K562 (cell line): ENCODE measurements at regions not wholly inside any gene's neighbourhood (a gene's known extent, or its start where the extent isn't known, plus 50 kb on each side); places are given as distances from the start of the nearest gene placed in this dataset.

Experiments used
- ATAC-seq: fragments of 200-7000 bp; cut with Tn5 transposase; 3 replicates; pipeline ENCODE4 v1.9.1; 2020; ENCODE audit warnings: moderate library complexity
- BruUV-seq: library from RNA; stranded (reverse); fragments of 400-500 nt; replicated peaks from 2 replicates; lab custom pipeline; 2021; lab: Mats Ljungman, UMichigan
- CTCF ChIA-PET: fragments of 300-600 bp; formaldehyde crosslinking; extraction: SDS; loops from one replicate; lab custom pipeline; 2021; ENCODE audit warnings: low intra/inter-chr PET ratio; lab: Yijun Ruan, JAX
- POLR2A ChIA-PET: fragments of 300-600, 350-650 bp; sonication (Branson Sonifier 250); formaldehyde crosslinking; extraction: SDS; loops from one replicate; lab custom pipeline; 2021; ENCODE audit warnings: antibody characterized with exemption, inconsistent platforms; lab: Yijun Ruan, JAX
- DNase-seq, 4 experiments: peaks; one replicate each; pipeline versions ENCODE4 v3.0.0 to v3.0.0-alpha.2; 2011 to 2018; ENCODE audit warnings: low spot score in 3 of 4, mixed read lengths in 3 of 4; ENCODE audit errors: extremely low read depth in 1 of 4
- FAIRE-seq: peaks from 2 replicates; lab custom pipeline; 2011; peaks lifted over from hg19 to GRCh38; lab: Jason Lieb, UNC
- H2AFZ ChIP-seq: 2 replicates; pipeline ENCODE4 v1.6.0; 2011; ENCODE audit warnings: low read depth, low read length, control low read depth, inconsistent platforms
- H3K27ac ChIP-seq: fragments of 200-600 bp; 3 replicates; pipeline ENCODE4 v1.8.0; 2011; ENCODE audit warnings: low read depth, mild to moderate bottlenecking, control low read depth, inconsistent platforms, low read length, moderate library complexity, mixed read lengths; ENCODE audit errors: extremely low read depth
- H3K27me3 ChIP-seq, 2 experiments: fragments of 300-600 bp in 1 of 2; 2 replicates in 1 of 2; 3 replicates in 1 of 2; pipeline versions ENCODE4 v1.6.0 to v1.8.0; 2011; ENCODE audit warnings: inconsistent platforms in 2 of 2, low read length in 2 of 2, mild to moderate bottlenecking in 1 of 2, mixed read lengths in 1 of 2, moderate library complexity in 1 of 2; ENCODE audit not compliant: control insufficient read depth in 2 of 2, insufficient read depth in 2 of 2
- H3K36me3 ChIP-seq: fragments of 300-600 bp; 3 replicates; pipeline ENCODE4 v1.8.0; 2011; ENCODE audit warnings: mild to moderate bottlenecking, low read length, inconsistent platforms; ENCODE audit not compliant: control insufficient read depth, insufficient read depth
- H3K4me1 ChIP-seq, 2 experiments: fragments of 200-600 bp in 1 of 2; replicated peaks in 1 of 2; 2 replicates in 1 of 2; 3 replicates in 1 of 2; pipeline versions ENCODE4 v1.5.1 to v1.8.0; 2011; ENCODE audit warnings: inconsistent platforms in 2 of 2, low read length in 2 of 2, mild to moderate bottlenecking in 1 of 2, mixed read lengths in 1 of 2, moderate library complexity in 1 of 2; ENCODE audit not compliant: control insufficient read depth in 2 of 2, insufficient read depth in 2 of 2
- H3K4me2 ChIP-seq: 2 replicates; pipeline ENCODE4 v1.6.1; 2011; ENCODE audit warnings: low read length, control low read depth, inconsistent platforms, mixed read lengths; ENCODE audit not compliant: insufficient read depth
- H3K4me3 ChIP-seq: fragments of 200-600 bp; sonication (generic), shearing (Covaris generic); 2 replicates; pipeline ENCODE4 v1.5.1; 2016; ENCODE audit warnings: control low read depth, inconsistent platforms
- H3K79me2 ChIP-seq: fragments of 200-600 bp; 3 replicates; pipeline ENCODE4 v1.8.0; 2011; ENCODE audit warnings: low read length, inconsistent platforms; ENCODE audit not compliant: control insufficient read depth, insufficient read depth
- H3K9ac ChIP-seq, 2 experiments: 2 replicates each; pipeline versions ENCODE4 v1.6.0 to v1.6.1; 2011; ENCODE audit warnings: low read depth in 2 of 2, low read length in 2 of 2, control low read depth in 1 of 2, inconsistent platforms in 1 of 2, mild to moderate bottlenecking in 1 of 2, mixed read lengths in 1 of 2; ENCODE audit not compliant: insufficient read depth in 1 of 2
- H3K9me1 ChIP-seq: one replicate; pipeline ENCODE4 v1.6.0; 2011; ENCODE audit warnings: inconsistent platforms, mild to moderate bottlenecking, low read length, moderate library complexity; ENCODE audit not compliant: control insufficient read depth, insufficient read depth
- H3K9me3 ChIP-seq: replicated peaks from 2 replicates; pipeline ENCODE4 v1.5.1; 2011; ENCODE audit warnings: low read depth, low read length, inconsistent platforms; ENCODE audit not compliant: control insufficient read depth, insufficient read depth
- H4K20me1 ChIP-seq: replicated peaks from 2 replicates; pipeline ENCODE4 v1.6.1; 2011; ENCODE audit warnings: low read length, inconsistent platforms, mixed read lengths; ENCODE audit not compliant: control insufficient read depth, insufficient read depth
- ASH1L ChIP-seq: fragments of 450-650 bp; IDR thresholded peaks from 2 replicates; pipeline ENCODE4 v1.6.1; 2018; ENCODE audit warnings: borderline replicate concordance, mild to moderate bottlenecking, low read depth; ENCODE audit not compliant: partially characterized antibody
- EWSR1 ChIP-seq: fragments of 450-650 bp; IDR thresholded peaks from 2 replicates; pipeline ENCODE4 v1.6.1; 2018; ENCODE audit warnings: borderline replicate concordance, mild to moderate bottlenecking, low read depth, moderate library complexity; ENCODE audit not compliant: partially characterized antibody
- KLF10 ChIP-seq: fragments of 250-450 bp; sonication (Bioruptor Pico); IDR thresholded peaks from 2 replicates; pipeline ENCODE4 v1.6.1; 2021; ENCODE audit warnings: matching md5 sums
- NR1H2 ChIP-seq: sonication (generic); formaldehyde crosslinking; IDR thresholded peaks from 2 replicates; pipeline ENCODE4 v1.4.0; 2020; ENCODE audit warnings: mild to moderate bottlenecking, missing genetic modification reagents
- PTTG1 ChIP-seq: fragments of 450-650 bp; IDR thresholded peaks from 2 replicates; pipeline ENCODE4 v1.6.1; 2016; ENCODE audit warnings: low read depth, mild to moderate bottlenecking, missing genetic modification characterization, missing compliant biosample characterization
- SLC30A9 ChIP-seq: fragments of 250-450 bp; sonication (Bioruptor Pico); IDR thresholded peaks from 2 replicates; pipeline ENCODE4 v1.8.0; 2022; ENCODE audit warnings: mild to moderate bottlenecking, moderate library complexity
- ZBTB40 ChIP-seq, 2 experiments: fragments of 450-650 bp in 1 of 2; sonication (generic) in 1 of 2; formaldehyde crosslinking in 1 of 2; IDR thresholded peaks; 2 replicates each; pipeline versions ENCODE4 v1.7.1 to v1.9.0; 2016 to 2022; ENCODE audit warnings: inconsistent platforms in 1 of 2, mild to moderate bottlenecking in 1 of 2, missing genetic modification reagents in 1 of 2
- ZNF384 ChIP-seq: IDR thresholded peaks from 2 replicates; pipeline ENCODE4 v1.6.1; 2012; ENCODE audit warnings: low read depth, low read length, improper control_type of control experiment
- ZNF507 ChIP-seq: conservative IDR thresholded peaks from 2 replicates; pipeline ENCODE4 v1.6.1; 2017; ENCODE audit warnings: missing genetic modification characterization, missing compliant biosample characterization
- ZNF668 ChIP-seq: fragments of 250-450 bp; sonication (Bioruptor Pico); IDR thresholded peaks from 2 replicates; pipeline ENCODE4 v1.8.0; 2022; ENCODE audit warnings: mild to moderate bottlenecking, inconsistent platforms
- WGBS: fragments of 100-300 bp; shearing (Covaris generic); methylation state at CpG from one replicate; pipeline ENCODE4 v1.1.6; 2016; ENCODE audit warnings: low coverage, mixed read lengths; ENCODE audit not compliant: insufficient coverage; ENCODE audit errors: missing lambda C conversion rate; 5-methylcytosine and 5-hydroxymethylcytosine counted together
- in situ Hi-C: fragments of 300-500 bp; cut with MboI; formaldehyde crosslinking; loops from 4 replicates; pipeline ENCODE4 v1.15.0; 2018; ENCODE audit warnings: inconsistent platforms, mixed read lengths
- intact Hi-C: fragments of 100-400 bp; cut with micrococcal nuclease; formaldehyde crosslinking; loops from 2 replicates; pipeline ENCODE4 v1.14.2; 2022
- TF ChIP-seq, protein P1 (sequence below): fragments of 450-650 bp; formaldehyde crosslinking; IDR thresholded peaks from 2 replicates; pipeline ENCODE4 v1.4.0; 2020; ENCODE audit warnings: mild to moderate bottlenecking, mixed read lengths

- WGBS, result 0% methylated on average over 4 of the region's 4 CpGs
- in situ Hi-C loops, result loop anchor here (25.0 kb wide), 1 partner anchor 808 kb away; no protein-coding TSS in a partner anchor
Observed at GRCh38 chr4:146104541-146104940, 71.0 kb upstream of the LSM6 start.

More at GRCh38 chr4:146104541-146104940, 71.0 kb upstream of the LSM6 start:
- BruUV-seq, result no TSS peak
- no peaks in the 10 kb centered on the region for H3K36me3 ChIP-seq
- no peak overlapping the region for H2AFZ ChIP-seq
- H4K20me1 ChIP-seq, result no peaks in the 10 kb centered on the region
- ATAC-seq (no peak), FAIRE-seq (no peak), DNase-seq (no peak)
- no peaks in the 10 kb centered on the region for H3K4me1 ChIP-seq
- H3K9me1 ChIP-seq, result no peaks in the 10 kb centered on the region
- no peaks in the 10 kb centered on the region for H3K9me3 ChIP-seq
- H3K9ac ChIP-seq, result no peak overlapping the region
- ChIA-PET CTCF (no interaction called here), POLR2A (no interaction called here)
- no peaks in the 10 kb centered on the region for H3K79me2 ChIP-seq
- no peak overlapping the region for H3K27ac ChIP-seq
- no peaks in the 10 kb centered on the region; a peak in 3 of 5 replicates for H3K27me3 ChIP-seq
- H3K4me3 ChIP-seq, result no peak overlapping the region
- intact Hi-C loops, result no loop called here
- TF ChIP-seq ZNF384, result no peak
- no peak for TF ChIP-seq SLC30A9 (CRISPR knock-in tag)
- TF ChIP-seq NR1H2 (CRISPR knock-in tag), result no peak
- no peak for TF ChIP-seq PTTG1
- no peak for TF ChIP-seq ZNF507 (tag)
- no peak for TF ChIP-seq EWSR1
- no peak for TF ChIP-seq ZNF668 (CRISPR knock-in tag)
- TF ChIP-seq KLF10, result no peak
- TF ChIP-seq ZBTB40 (IDR thresholded peaks at IDR 0.05), result no peak
- no peak for TF ChIP-seq ZBTB40 (CRISPR knock-in tag; IDR thresholded peaks at IDR 0.05)
- TF ChIP-seq, protein P1, sequence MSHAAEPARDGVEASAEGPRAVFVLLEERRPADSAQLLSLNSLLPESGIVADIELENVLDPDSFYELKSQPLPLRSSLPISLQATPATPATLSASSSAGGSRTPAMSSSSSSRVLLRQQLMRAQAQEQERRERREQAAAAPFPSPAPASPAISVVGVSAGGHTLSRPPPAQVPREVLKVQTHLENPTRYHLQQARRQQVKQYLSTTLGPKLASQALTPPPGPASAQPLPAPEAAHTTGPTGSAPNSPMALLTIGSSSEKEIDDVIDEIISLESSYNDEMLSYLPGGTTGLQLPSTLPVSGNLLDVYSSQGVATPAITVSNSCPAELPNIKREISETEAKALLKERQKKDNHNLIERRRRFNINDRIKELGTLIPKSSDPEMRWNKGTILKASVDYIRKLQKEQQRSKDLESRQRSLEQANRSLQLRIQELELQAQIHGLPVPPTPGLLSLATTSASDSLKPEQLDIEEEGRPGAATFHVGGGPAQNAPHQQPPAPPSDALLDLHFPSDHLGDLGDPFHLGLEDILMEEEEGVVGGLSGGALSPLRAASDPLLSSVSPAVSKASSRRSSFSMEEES (CRISPR knock-in tag), result no peak
- no peak for TF ChIP-seq ASH1L
- TF ChIP-seq, all 486 proteins: peak for 0
- H3K4me2 ChIP-seq, result no peak overlapping the region
